ENCODE measurements at regions not wholly inside any gene's neighbourhood (a gene's known extent, or its start where the extent isn't known, plus 50 kb on each side); places are given as distances from the start of the nearest gene placed in this dataset.
"Not testable (repeated sequence)": the region's sequence is repeated elsewhere in the genome, so short reads cannot be mapped to it uniquely, and the experiment has no call there.

- Histone ChIP-seq H4K20me1 (ENCODE audit: insufficient read depth, low read length) (no peaks in the 10 kb centered on the region), H2AFZ (ENCODE audit: insufficient read depth, low read depth, low read length, poor library complexity, severe bottlenecking) (no peak overlapping the region), H3K27ac (ENCODE audit: low read depth in 1 of 2, low read length in 2 of 2) (no peak overlapping the region), H3K79me2 (ENCODE audit: insufficient read depth, low read length) (no peaks in the 10 kb centered on the region), H3K4me2 (replicated peaks; ENCODE audit: extremely low read depth, low read length, poor library complexity, severe bottlenecking) (no peak overlapping the region), H3K4me1 (ENCODE audit: control insufficient read depth in 1 of 2, insufficient read depth in 2 of 2, low read length in 2 of 2) (no peaks in the 10 kb centered on the region), H3K9me3 (replicated peaks in 1 of 2; ENCODE audit: control insufficient read depth in 1 of 2, insufficient read depth in 1 of 2, low read length in 2 of 2) (peaks cover 0 to 5% of the 10 kb centered on the region in 2 donors), H3K27me3 (ENCODE audit: control insufficient read depth in 2 of 2, insufficient read depth in 2 of 2, low read length in 2 of 2) (no peaks in the 10 kb centered on the region), H3K9ac (ENCODE audit: insufficient read depth, low read length, poor library complexity, severe bottlenecking) (no peak overlapping the region), H3K4me3 (replicated peaks in 1 of 3; ENCODE audit: low read depth in 2 of 3, low read length in 3 of 3) (no peak overlapping the region), H3K36me3 (replicated peaks in 1 of 2; ENCODE audit: control insufficient read depth in 1 of 2, insufficient read depth in 2 of 2, low read length in 2 of 2) (no peaks in the 10 kb centered on the region)
- intact Hi-C loops (cut with micrococcal nuclease): no loop called here
- no peak for DNase-seq
- no peak overlapping the region for H3K27ac Mint-ChIP-seq
- no peak for TF ChIP-seq CTCF (IDR thresholded peaks at IDR 0.05)
- no peaks in the 10 kb centered on the region for H3K36me3 Mint-ChIP-seq
- peaks cover 0 to 9% (median 3%) of the 10 kb centered on the region in 7 donors for H3K9me3 Mint-ChIP-seq
- no peaks in the 10 kb centered on the region for H3K27me3 Mint-ChIP-seq (ENCODE audit: low read depth in 3 of 3)
- H3K4me1 Mint-ChIP-seq: no peaks in the 10 kb centered on the region
- WGBS (ENCODE audit: insufficient coverage): no CpG with 5 or more reads among the region's 3 CpGs
- H3K4me3 Mint-ChIP-seq: no peak overlapping the region
These were observed 924.4 kb upstream of the LRFN5 start for GRCh38 chr14:40682131-40682913.

- H3K27ac Mint-ChIP-seq: no peak overlapping the region
These were observed 927.4 kb upstream of the LRFN5 start for GRCh38 chr14:40679256-40679655.

GRCh38 chr14:40677206-40677605, 929.5 kb upstream of the LRFN5 start:
- H3K9me3 Mint-ChIP-seq: peaks cover 0 to 16% (median 3%) of the 10 kb centered on the region in 7 donors
- H3K27me3 ChIP-seq (ENCODE audit: control insufficient read depth in 2 of 2, insufficient read depth in 2 of 2, low read length in 2 of 2); H3K36me3 Mint-ChIP-seq; DNase-seq; H3K4me3 Mint-ChIP-seq; H3K4me1 ChIP-seq (ENCODE audit: control insufficient read depth in 1 of 2, insufficient read depth in 2 of 2, low read length in 2 of 2); H3K27me3 Mint-ChIP-seq (ENCODE audit: low read depth in 3 of 3); H3K4me2 ChIP-seq (replicated peaks; ENCODE audit: extremely low read depth, low read length, poor library complexity, severe bottlenecking); H3K9me3 ChIP-seq (replicated peaks in 1 of 2; ENCODE audit: control insufficient read depth in 1 of 2, insufficient read depth in 1 of 2, low read length in 2 of 2); H3K27ac ChIP-seq (ENCODE audit: low read depth in 1 of 2, low read length in 2 of 2); H3K79me2 ChIP-seq (ENCODE audit: insufficient read depth, low read length); intact Hi-C loops (cut with micrococcal nuclease); H2AFZ ChIP-seq (ENCODE audit: insufficient read depth, low read depth, low read length, poor library complexity, severe bottlenecking); H3K4me3 ChIP-seq (replicated peaks in 1 of 3; ENCODE audit: low read depth in 2 of 3, low read length in 3 of 3); H3K4me1 Mint-ChIP-seq; H3K9ac ChIP-seq (ENCODE audit: insufficient read depth, low read length, poor library complexity, severe bottlenecking); H4K20me1 ChIP-seq (ENCODE audit: insufficient read depth, low read length); H3K36me3 ChIP-seq (replicated peaks in 1 of 2; ENCODE audit: control insufficient read depth in 1 of 2, insufficient read depth in 2 of 2, low read length in 2 of 2); H3K27ac Mint-ChIP-seq: not testable (repeated sequence)

More at GRCh38 chr14:40679256-40679655, 927.4 kb upstream of the LRFN5 start:
- peaks cover 0 to 16% (median 3%) of the 10 kb centered on the region in 7 donors for H3K9me3 Mint-ChIP-seq
- no peak overlapping the region for H2AFZ ChIP-seq (ENCODE audit: insufficient read depth, low read depth, low read length, poor library complexity, severe bottlenecking)
- intact Hi-C loops (cut with micrococcal nuclease): no loop called here
- H3K4me2 ChIP-seq (replicated peaks; ENCODE audit: extremely low read depth, low read length, poor library complexity, severe bottlenecking): no peak overlapping the region
- no peaks in the 10 kb centered on the region for H3K4me1 ChIP-seq (ENCODE audit: control insufficient read depth in 1 of 2, insufficient read depth in 2 of 2, low read length in 2 of 2)
- H3K27ac ChIP-seq (ENCODE audit: low read depth in 1 of 2, low read length in 2 of 2): no peak overlapping the region
- no peaks in the 10 kb centered on the region for H3K36me3 Mint-ChIP-seq
- H3K27me3 ChIP-seq (ENCODE audit: control insufficient read depth in 2 of 2, insufficient read depth in 2 of 2, low read length in 2 of 2): no peaks in the 10 kb centered on the region
- no peak for TF ChIP-seq CTCF (IDR thresholded peaks at IDR 0.05)
- H3K79me2 ChIP-seq (ENCODE audit: insufficient read depth, low read length): no peaks in the 10 kb centered on the region
- H3K9ac ChIP-seq (ENCODE audit: insufficient read depth, low read length, poor library complexity, severe bottlenecking): no peak overlapping the region
- H3K36me3 ChIP-seq (replicated peaks in 1 of 2; ENCODE audit: control insufficient read depth in 1 of 2, insufficient read depth in 2 of 2, low read length in 2 of 2): no peaks in the 10 kb centered on the region
- no peaks in the 10 kb centered on the region for H4K20me1 ChIP-seq (ENCODE audit: insufficient read depth, low read length)
- WGBS (ENCODE audit: insufficient coverage): no CpG with 5 or more reads among the region's 1 CpG
- DNase-seq: no peak
- H3K27me3 Mint-ChIP-seq (ENCODE audit: low read depth in 3 of 3): peaks cover 0 to 1% (median 0%) of the 10 kb centered on the region in 3 donors
- H3K4me1 Mint-ChIP-seq: no peaks in the 10 kb centered on the region
- H3K9me3 ChIP-seq (replicated peaks in 1 of 2; ENCODE audit: control insufficient read depth in 1 of 2, insufficient read depth in 1 of 2, low read length in 2 of 2): peaks cover 0 to 5% of the 10 kb centered on the region in 2 donors
- H3K4me3 ChIP-seq (replicated peaks in 1 of 3; ENCODE audit: low read depth in 2 of 3, low read length in 3 of 3): no peak overlapping the region
- no peak overlapping the region for H3K4me3 Mint-ChIP-seq
